Tibial nerve (tissue), 4 donors: ENCODE measurements at regions not wholly inside any gene's neighbourhood (a gene's known extent, or its start where the extent isn't known, plus 50 kb on each side); places are given as distances from the start of the nearest gene placed in this dataset.

ENCODE experiments used
- DNase-seq, 2 donors: peaks; one replicate each; pipeline ENCODE4 v3.0.0-alpha.2; 2019; ENCODE audit warnings: low spot score in 2 of 2
- H3K27ac ChIP-seq, 4 donors: fragments of 200-600 bp; sonication (generic) in 3 of 4; one replicate each; pipeline ENCODE4 v1.5.1; 2017 to 2019; ENCODE audit warnings: mild to moderate bottlenecking in 1 of 4
- H3K27me3 ChIP-seq, 2 donors: fragments of 200-600 bp; sonication (generic) in 1 of 2; one replicate each; pipeline versions ENCODE4 v1.5.1 to v1.6.0; 2017 to 2019
- H3K36me3 ChIP-seq, 3 donors: fragments of 200-600 bp; sonication (generic); one replicate each; pipeline ENCODE4 v1.5.1; 2018 to 2019
- H3K4me1 ChIP-seq, 4 donors: fragments of 200-600 bp; sonication (generic) in 3 of 4; one replicate each; pipeline ENCODE4 v1.5.1; 2017 to 2019
- H3K4me3 ChIP-seq, 4 donors: fragments of 200-600 bp; sonication (generic) in 3 of 4; one replicate each; pipeline ENCODE4 v1.5.1; 2017 to 2019; ENCODE audit warnings: mild to moderate bottlenecking in 1 of 4, moderate library complexity in 1 of 4
- H3K9me3 ChIP-seq, 4 donors: fragments of 200-600 bp; sonication (generic) in 3 of 4; one replicate each; pipeline ENCODE4 v1.5.1; 2017 to 2019
- EP300 ChIP-seq, 2 donors: sonication (generic); formaldehyde crosslinking; IDR thresholded peaks; one replicate each; pipeline ENCODE4 v1.6.1; 2017; ENCODE audit warnings: antibody characterized with exemption in 2 of 2, mild to moderate bottlenecking in 1 of 2
- POLR2A ChIP-seq, 2 donors: fragments of 450-650 bp; IDR thresholded peaks; one replicate each; pipeline ENCODE4 v1.6.1; 2017; ENCODE audit warnings: antibody characterized with exemption in 2 of 2, mild to moderate bottlenecking in 2 of 2, moderate library complexity in 2 of 2
- WGBS, 2 donors: methylation state at CpG; one replicate each; pipeline ENCODE4 v1.1.5; 2018; 5-methylcytosine and 5-hydroxymethylcytosine counted together
- TF ChIP-seq, protein P1 (sequence below), 5 experiments: fragments of 200-600 bp in 3 of 5; fragments of 450-650 bp in 2 of 5; sonication (generic) in 3 of 5; IDR thresholded peaks; one replicate each; pipeline ENCODE4 v1.5.1; 2016 to 2019; ENCODE audit warnings: antibody characterized with exemption in 5 of 5, mild to moderate bottlenecking in 3 of 5, moderate library complexity in 2 of 5

- 33 to 46% methylated on average over 5 of the region's 5 CpGs for WGBS, 2 donors
- H3K4me1 ChIP-seq: peaks cover 0 to 81% (median 35%) of the 10 kb centered on the region in 4 donors
- no peaks in the 10 kb centered on the region for H3K9me3 ChIP-seq
- H3K27ac ChIP-seq: peak overlapping the region; percentile 60 to 90 (median 76)
- no peaks in the 10 kb centered on the region for H3K27me3 ChIP-seq
- H3K36me3 ChIP-seq: no peaks in the 10 kb centered on the region
- H3K4me3 ChIP-seq: peak overlapping the region in 1 of 4 donors; percentile 19
- no peak for TF ChIP-seq POLR2A (IDR thresholded peaks at IDR 0.05)
- TF ChIP-seq EP300 (IDR thresholded peaks at IDR 0.05): no peak
- TF ChIP-seq, protein P1, sequence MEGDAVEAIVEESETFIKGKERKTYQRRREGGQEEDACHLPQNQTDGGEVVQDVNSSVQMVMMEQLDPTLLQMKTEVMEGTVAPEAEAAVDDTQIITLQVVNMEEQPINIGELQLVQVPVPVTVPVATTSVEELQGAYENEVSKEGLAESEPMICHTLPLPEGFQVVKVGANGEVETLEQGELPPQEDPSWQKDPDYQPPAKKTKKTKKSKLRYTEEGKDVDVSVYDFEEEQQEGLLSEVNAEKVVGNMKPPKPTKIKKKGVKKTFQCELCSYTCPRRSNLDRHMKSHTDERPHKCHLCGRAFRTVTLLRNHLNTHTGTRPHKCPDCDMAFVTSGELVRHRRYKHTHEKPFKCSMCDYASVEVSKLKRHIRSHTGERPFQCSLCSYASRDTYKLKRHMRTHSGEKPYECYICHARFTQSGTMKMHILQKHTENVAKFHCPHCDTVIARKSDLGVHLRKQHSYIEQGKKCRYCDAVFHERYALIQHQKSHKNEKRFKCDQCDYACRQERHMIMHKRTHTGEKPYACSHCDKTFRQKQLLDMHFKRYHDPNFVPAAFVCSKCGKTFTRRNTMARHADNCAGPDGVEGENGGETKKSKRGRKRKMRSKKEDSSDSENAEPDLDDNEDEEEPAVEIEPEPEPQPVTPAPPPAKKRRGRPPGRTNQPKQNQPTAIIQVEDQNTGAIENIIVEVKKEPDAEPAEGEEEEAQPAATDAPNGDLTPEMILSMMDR (IDR thresholded peaks at IDR 0.05): no peak
- no peak for DNase-seq
Measured at GRCh38 chr13:97114651-97115050, 107.5 kb upstream of the MBNL2 start.

DNA sequence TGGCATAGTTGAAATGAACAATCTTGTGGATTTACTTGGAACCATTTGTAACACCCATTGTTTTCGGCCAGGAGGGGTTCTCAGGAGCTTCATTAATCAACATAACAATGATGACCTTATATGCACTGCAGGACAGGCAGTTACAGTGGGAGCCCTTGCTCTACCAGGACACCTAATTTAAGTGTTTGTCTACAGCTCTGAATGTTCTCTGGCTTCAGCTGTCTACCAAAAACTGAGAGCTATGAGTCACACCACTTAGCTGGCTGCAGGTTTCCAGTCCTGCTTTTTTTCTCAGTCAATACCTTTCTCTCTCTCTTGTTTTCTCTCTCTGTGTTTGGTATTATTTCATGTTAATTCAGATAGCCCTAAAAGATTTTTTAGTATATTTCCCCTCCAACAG, 105.4 kb upstream of the MBNL2 start:
- 59 to 93% methylated on average over 1 of the region's 1 CpG for WGBS, 2 donors
- Histone ChIP-seq H3K36me3 (no peaks in the 10 kb centered on the region), H3K9me3 (no peaks in the 10 kb centered on the region), H3K27me3 (no peaks in the 10 kb centered on the region), H3K4me3 (no peak overlapping the region), H3K27ac (peak overlapping the region in 2 of 4 donors; percentile 84 to 90), H3K4me1 (peaks cover 0 to 68% (median 27%) of the 10 kb centered on the region in 4 donors)
- TF ChIP-seq, protein P1 (IDR thresholded peaks at IDR 0.05): no peak
- no peak for TF ChIP-seq EP300 (IDR thresholded peaks at IDR 0.05)
- TF ChIP-seq POLR2A (IDR thresholded peaks at IDR 0.05): no peak
- DNase-seq: no peak

DNA sequence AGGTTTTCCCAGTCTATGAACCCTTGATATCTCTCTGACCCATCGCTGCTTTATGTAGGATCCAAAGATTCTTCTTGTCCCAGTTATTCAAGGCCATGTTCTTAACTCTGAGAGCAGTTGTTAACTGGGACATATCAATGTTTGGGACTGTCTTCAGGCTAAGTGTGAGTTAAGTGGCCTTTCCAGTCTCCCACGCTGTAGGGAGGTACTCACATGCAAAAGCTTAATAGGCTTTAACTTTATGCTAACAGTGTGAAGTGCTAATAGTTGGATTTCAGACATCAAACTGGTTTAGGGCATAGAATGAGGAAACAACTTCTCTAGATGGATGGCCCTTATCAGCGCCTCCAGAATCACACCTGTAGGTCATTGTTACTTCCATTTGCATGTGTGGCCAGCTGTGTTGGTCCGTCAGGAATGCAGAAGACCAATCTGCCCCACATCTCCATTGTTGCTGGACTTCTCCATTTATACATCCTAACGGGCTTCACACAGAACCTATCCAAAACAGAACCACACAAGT, 104.7 kb upstream of the MBNL2 start:
- no peak for DNase-seq
- Histone ChIP-seq H3K27me3 (no peaks in the 10 kb centered on the region), H3K4me3 (no peak overlapping the region), H3K9me3 (no peaks in the 10 kb centered on the region), H3K36me3 (no peaks in the 10 kb centered on the region), H3K27ac (peak overlapping the region in 1 of 4 donors; percentile 90), H3K4me1 (peaks cover 0 to 66% (median 31%) of the 10 kb centered on the region in 4 donors)
- TF ChIP-seq EP300 (IDR thresholded peaks at IDR 0.05): no peak
- no peak for TF ChIP-seq POLR2A (IDR thresholded peaks at IDR 0.05)
- TF ChIP-seq, protein P1 (IDR thresholded peaks at IDR 0.05): no peak
- 90 to 92% methylated on average over 5 of the region's 5 CpGs for WGBS, 2 donors

GRCh38 chr13:97119943-97120342, 102.2 kb upstream of the MBNL2 start:
- no peaks in the 10 kb centered on the region for H3K9me3 ChIP-seq
- H3K36me3 ChIP-seq: no peaks in the 10 kb centered on the region
- peaks cover 0 to 66% (median 26%) of the 10 kb centered on the region in 4 donors for H3K4me1 ChIP-seq
- 48 to 52% methylated on average over 3 of the region's 3 CpGs for WGBS, 2 donors
- TF ChIP-seq EP300 (IDR thresholded peaks at IDR 0.05): no peak
- TF ChIP-seq, protein P1 (IDR thresholded peaks at IDR 0.05): no peak
- no peak for TF ChIP-seq POLR2A (IDR thresholded peaks at IDR 0.05)
- no peak overlapping the region for H3K27ac ChIP-seq
- H3K27me3 ChIP-seq: no peaks in the 10 kb centered on the region
- H3K4me3 ChIP-seq: no peak overlapping the region
- DNase-seq: no peak

DNA sequence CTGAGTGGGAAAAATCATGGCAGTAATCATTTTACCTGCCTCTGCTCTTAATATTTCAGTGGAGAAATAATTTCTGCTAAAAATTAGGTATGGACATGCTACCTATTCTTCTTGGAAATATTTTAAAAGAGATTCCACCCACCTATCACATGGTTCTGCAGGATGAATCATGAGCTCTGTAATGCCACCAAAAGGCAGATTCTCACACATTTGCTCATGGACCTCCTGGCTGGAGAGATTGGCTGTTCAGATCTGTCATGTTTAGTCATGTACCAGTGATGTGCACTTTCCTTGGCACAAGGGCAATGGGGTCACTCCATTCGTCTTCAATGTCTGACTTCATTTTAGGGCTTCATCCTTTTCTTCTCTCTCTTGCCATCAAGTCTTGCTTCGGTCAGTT, 101.8 kb upstream of the MBNL2 start:
- TF ChIP-seq, protein P1 (IDR thresholded peaks at IDR 0.05): no peak
- no peak for TF ChIP-seq POLR2A (IDR thresholded peaks at IDR 0.05)
- TF ChIP-seq EP300 (IDR thresholded peaks at IDR 0.05): no peak
- Histone ChIP-seq H3K9me3 (no peaks in the 10 kb centered on the region), H3K36me3 (no peaks in the 10 kb centered on the region), H3K27me3 (no peaks in the 10 kb centered on the region), H3K4me3 (no peak overlapping the region), H3K27ac (no peak overlapping the region), H3K4me1 (peaks cover 0 to 66% (median 26%) of the 10 kb centered on the region in 4 donors)
- 76 to 77% methylated on average over 2 of the region's 2 CpGs for WGBS, 2 donors
- no peak for DNase-seq
